ENCODE measurements at regions not wholly inside any gene's neighbourhood (a gene's known extent, or its start where the extent isn't known, plus 50 kb on each side); places are given as distances from the start of the nearest gene placed in this dataset.

- TF ChIP-seq REST (IDR thresholded peaks at IDR 0.05; ENCODE audit: insufficient read depth in 1 of 2, low read depth in 2 of 2, low read length in 2 of 2) (no peak), TAF1 (IDR thresholded peaks at IDR 0.05; ENCODE audit: borderline replicate concordance, insufficient read depth, low read length) (no peak), SIN3A (IDR thresholded peaks at IDR 0.05; ENCODE audit: borderline replicate concordance, insufficient read depth, low read length) (no peak)
These were observed 169.9 kb downstream of the MN1 start for GRCh38 chr22:27631641-27632040.

- no peak for TF ChIP-seq FOXP2 (optimal IDR thresholded peaks at IDR 0.05; ENCODE audit: borderline replicate concordance, extremely low read depth, extremely low read length, insufficient read depth)
- no peak for TF ChIP-seq REST (IDR thresholded peaks at IDR 0.05; ENCODE audit: insufficient read depth in 1 of 2, low read depth in 2 of 2, low read length in 2 of 2)
- no peak for TF ChIP-seq SIN3A (IDR thresholded peaks at IDR 0.05; ENCODE audit: borderline replicate concordance, insufficient read depth, low read length)
These were observed 168.9 kb downstream of the MN1 start for GRCh38 chr22:27632451-27633295.

GRCh38 chr22:27633296-27633871 lies 168.2 kb downstream of the MN1 start:
- TF ChIP-seq TAF1 (IDR thresholded peaks at IDR 0.05; ENCODE audit: borderline replicate concordance, insufficient read depth, low read length) (no peak), REST (IDR thresholded peaks at IDR 0.05; ENCODE audit: insufficient read depth in 1 of 2, low read depth in 2 of 2, low read length in 2 of 2) (no peak), POLR2AphosphoS5 (IDR thresholded peaks at IDR 0.05; ENCODE audit: low read depth, low read length) (no peak), SIN3A (IDR thresholded peaks at IDR 0.05; ENCODE audit: borderline replicate concordance, insufficient read depth, low read length) (no peak), FOXP2 (optimal IDR thresholded peaks at IDR 0.05; ENCODE audit: borderline replicate concordance, extremely low read depth, extremely low read length, insufficient read depth) (no peak)

- TF ChIP-seq SIN3A (IDR thresholded peaks at IDR 0.05; ENCODE audit: borderline replicate concordance, insufficient read depth, low read length): no peak
These were observed 167.4 kb downstream of the MN1 start for GRCh38 chr22:27634043-27634740.

GRCh38 chr22:27635435-27635834 lies 166.1 kb downstream of the MN1 start:
- no peak for TF ChIP-seq TAF1 (IDR thresholded peaks at IDR 0.05; ENCODE audit: borderline replicate concordance, insufficient read depth, low read length)

GRCh38 chr22:27635852-27636251 lies 165.7 kb downstream of the MN1 start:
- TF ChIP-seq REST (IDR thresholded peaks at IDR 0.05; ENCODE audit: insufficient read depth in 1 of 2, low read depth in 2 of 2, low read length in 2 of 2): no peak
- TF ChIP-seq TAF1 (IDR thresholded peaks at IDR 0.05; ENCODE audit: borderline replicate concordance, insufficient read depth, low read length): no peak
- TF ChIP-seq POLR2AphosphoS5 (IDR thresholded peaks at IDR 0.05; ENCODE audit: low read depth, low read length): no peak
- no peak for TF ChIP-seq FOXP2 (optimal IDR thresholded peaks at IDR 0.05; ENCODE audit: borderline replicate concordance, extremely low read depth, extremely low read length, insufficient read depth)
- TF ChIP-seq SIN3A (IDR thresholded peaks at IDR 0.05; ENCODE audit: borderline replicate concordance, insufficient read depth, low read length): no peak

All from PFSK-1 (cell line).